NK-92 (cell line): ENCODE measurements at regions not wholly inside any gene's neighbourhood (a gene's known extent, or its start where the extent isn't known, plus 50 kb on each side); places are given as distances from the start of the nearest gene placed in this dataset.

Experiments used
- DNase-seq: peaks from one replicate; lab custom pipeline; 2025; ENCODE audit not compliant: unreplicated experiment; lab: John Stamatoyannopoulos, UW

DNA sequence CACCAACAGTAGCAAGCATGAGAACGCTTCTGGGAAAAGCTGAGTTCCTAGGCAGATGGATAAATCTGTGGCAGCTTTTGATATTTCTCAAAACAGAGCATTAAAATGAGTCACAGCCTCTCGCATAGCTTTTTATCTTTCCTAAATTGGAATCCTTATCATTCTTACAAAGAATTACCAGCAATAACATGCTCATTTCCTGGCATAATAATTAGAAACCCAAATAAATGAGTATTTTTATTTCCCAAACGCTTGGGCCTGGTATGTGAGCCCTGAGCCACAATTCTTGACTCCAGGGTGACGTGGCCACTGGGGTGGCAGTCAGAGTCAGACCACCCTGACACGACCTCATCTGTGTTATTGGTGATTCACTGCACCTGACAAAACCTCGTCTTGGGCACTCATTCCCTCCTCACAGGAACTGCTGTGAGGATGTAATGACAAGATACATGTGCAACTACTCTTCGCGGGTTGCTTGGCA lies 210.7 kb downstream of the ARL4C start:
- no peak for DNase-seq

GRCh38 chr2:234285541-234285940 lies 211.3 kb downstream of the ARL4C start:
- DNase-seq: no peak

DNA sequence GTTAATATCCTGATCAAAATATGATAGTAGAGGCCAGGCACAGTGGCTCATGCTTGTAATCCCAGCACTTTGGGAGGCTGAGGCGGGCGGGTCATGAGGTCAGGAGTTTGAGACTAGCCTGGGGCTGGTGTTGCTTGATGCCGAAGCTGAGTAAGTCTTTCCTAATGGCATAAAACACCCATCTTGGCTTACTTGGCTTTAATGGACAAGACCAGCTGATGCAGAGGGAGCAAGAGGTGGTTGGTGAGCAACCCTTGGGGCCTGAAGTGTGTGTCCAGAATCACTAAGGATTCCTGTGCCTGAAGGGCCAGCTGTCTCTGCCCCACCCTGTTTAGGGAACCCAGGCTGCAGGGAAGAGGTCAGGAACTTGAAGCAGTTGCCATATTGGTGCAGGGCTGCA lies 217.2 kb downstream of the ARL4C start:
- DNase-seq: no peak

DNA sequence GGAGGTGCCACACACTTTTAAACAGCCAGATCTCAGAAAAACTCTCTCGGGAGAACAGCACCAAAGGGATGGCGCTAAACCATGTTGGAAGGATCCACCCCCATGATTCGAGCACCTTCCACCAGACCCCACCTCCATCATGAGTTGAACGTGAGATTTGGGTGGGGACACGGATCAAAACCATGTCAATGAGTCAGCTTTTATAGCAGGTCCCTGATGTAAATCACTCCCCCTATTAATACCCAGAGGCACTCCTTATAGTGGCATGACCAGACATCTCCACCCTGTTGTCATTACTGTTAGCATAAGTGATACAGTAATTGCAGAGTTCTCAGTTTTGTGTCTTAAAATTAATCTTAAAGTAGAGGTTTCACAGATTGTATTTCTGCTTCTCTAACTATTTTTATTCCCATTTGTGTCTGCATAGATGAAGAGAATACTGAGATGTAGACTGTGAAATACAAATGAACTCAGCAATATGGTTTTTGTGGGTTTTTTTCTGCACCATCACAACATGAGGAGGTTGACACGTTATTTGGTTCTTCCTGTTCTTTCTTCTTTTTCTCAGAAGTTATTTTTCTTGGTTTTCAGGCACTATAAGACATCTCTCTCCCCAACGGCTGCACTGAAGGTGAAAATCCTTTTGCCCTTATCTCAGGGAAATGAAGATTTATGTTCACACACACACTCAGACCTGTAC lies 218.2 kb downstream of the ARL4C start:
- no peak for DNase-seq

GRCh38 chr2:234275515-234275914 lies 221.4 kb downstream of the ARL4C start:
- no peak for DNase-seq

DNA sequence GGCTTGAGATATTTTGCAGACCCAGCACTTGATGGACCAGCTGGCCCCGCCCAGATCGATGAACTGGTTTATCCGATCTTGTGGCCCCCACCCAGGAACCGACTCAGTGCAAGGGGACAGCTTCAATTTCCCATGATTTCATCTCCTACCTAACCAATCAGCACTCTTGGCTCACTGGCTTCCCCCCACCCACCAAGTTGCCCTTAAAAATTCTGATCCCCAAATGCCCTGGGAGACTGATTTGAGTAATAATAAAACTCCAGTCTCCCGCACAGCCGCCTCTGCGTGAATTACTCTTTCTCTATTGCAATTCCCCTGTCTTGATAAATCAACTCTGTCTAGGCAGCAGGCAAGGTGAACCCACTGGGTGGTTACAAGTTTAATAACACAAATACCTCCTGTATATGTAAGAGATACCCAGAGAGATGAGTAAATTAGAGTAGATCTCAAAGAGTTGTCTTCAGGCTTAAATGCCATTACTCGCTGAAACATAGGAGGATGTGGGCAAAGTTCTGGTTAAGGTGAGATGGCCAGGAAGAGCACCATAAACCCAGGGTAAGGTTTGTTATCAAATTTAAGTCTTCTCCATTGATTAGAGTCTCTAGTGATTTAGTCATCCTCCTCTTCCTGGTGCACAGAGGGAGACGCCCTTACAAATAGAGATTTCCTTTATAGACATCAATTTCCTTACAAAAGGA lies 222.8 kb downstream of the ARL4C start:
- no peak for DNase-seq

GRCh38 chr2:234272069-234272850 lies 221.8 kb downstream of the SPP2 start:
- no peak for DNase-seq

DNA sequence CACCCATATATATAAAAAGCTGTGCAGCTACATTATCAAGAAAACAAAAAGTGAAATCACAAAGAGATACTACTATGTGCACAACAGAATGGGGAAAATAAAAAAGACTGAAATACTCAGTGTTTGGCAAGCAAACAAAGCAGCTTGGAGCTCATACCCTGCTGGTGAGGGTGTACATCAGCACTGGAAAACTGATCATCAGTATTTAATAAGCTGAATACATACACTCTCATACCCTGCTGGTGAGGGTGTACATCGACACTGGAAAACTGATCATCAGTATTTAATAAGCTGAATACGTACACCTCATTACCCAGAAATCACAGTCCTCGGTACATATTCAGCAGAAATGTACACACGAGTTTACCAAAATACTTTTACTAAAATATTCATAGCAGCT lies 220.8 kb downstream of the SPP2 start:
- no peak for DNase-seq

- DNase-seq: no peak
Measured at GRCh38 chr2:234269769-234270204, 219.3 kb downstream of the SPP2 start.

DNA sequence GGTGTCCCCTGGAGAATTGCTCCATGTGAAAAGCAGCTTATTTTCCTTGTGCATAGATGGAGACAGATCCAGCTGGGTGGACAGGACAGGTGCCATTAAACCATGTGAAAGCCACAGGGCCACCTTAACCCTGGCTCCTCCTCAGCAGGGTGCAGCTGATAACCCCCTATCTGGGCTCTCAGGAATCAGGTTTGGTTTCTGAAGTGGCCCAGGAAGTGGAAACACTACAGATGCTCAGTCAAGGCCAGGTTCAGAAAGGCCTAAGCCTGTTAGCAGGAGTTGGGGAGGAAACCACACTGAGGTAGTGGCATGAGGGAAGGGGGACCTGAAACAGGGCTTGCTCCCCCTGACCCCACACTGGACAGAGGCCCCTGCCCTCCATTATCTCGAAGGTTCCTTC lies 217.0 kb downstream of the SPP2 start:
- no peak for DNase-seq

GRCh38 chr2:234266952-234267351 lies 216.4 kb downstream of the SPP2 start:
- DNase-seq: no peak

GRCh38 chr2:234265206-234265605 lies 214.7 kb downstream of the SPP2 start:
- DNase-seq: no peak

- no peak for DNase-seq
Measured at GRCh38 chr2:234261736-234262135, 211.2 kb downstream of the SPP2 start.

DNA sequence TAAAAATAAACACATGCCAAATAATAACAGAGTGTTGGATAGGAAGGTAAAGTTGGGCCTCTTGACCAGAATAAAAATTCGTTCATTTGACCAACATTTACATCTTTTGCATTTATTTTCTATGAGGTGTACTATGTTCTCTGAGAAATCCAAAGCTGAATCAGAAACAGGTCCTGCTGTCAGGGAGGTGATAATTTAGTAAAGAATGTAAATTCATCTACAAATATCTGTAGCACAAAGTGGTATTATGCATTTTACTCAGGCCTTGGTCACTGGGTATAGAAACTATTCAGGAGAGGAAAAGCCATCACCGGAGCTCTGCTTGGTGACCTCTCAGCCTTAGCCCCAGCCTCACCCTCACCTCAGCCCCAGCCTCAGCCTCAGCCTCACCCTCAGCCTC lies 208.9 kb downstream of the SPP2 start:
- no peak for DNase-seq

GRCh38 chr2:234258562-234259141 lies 208.2 kb downstream of the SPP2 start:
- no peak for DNase-seq

DNA sequence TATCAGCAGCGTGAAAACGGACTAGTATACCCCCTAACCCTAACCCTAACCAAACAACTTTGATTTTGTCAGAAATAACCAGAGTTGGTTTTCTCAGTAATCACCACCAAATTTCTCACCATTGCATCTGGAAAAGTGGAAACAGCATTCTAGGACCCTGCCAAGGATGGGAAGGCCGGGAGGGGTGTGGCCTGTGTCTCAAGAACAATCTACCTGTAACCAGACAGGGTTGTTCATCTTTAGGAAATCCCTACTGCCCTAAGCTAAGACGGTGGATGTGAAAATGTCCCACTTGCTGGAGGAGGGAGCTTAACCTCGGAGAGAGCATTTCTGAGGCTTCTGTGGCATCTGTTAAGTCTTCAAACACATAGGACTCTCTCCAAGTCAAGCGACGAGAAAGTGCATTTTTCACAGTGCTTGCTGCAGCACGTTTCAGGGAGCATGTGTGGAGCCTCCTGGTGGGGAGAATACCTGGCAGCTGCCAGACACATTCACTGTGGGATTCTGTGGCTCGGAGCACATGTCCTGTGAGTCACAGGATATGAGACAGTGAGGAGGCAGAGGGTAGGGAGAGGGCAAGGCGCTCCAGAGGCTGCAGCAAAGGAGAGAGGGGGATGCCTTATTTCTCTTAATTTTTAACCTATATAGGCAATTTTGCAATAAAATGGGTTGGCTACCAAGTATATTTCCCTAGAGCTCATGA lies 207.5 kb downstream of the SPP2 start:
- no peak for DNase-seq

GRCh38 chr2:234256516-234256915 lies 206.0 kb downstream of the SPP2 start:
- no peak for DNase-seq

GRCh38 chr2:234254783-234255521 lies 204.4 kb downstream of the SPP2 start:
- DNase-seq: no peak

GRCh38 chr2:234252772-234253171 lies 202.3 kb downstream of the SPP2 start:
- DNase-seq: no peak
